ENCODE measurements at regions not wholly inside any gene's neighbourhood (a gene's known extent, or its start where the extent isn't known, plus 50 kb on each side); places are given as distances from the start of the nearest gene placed in this dataset.
"Not testable (repeated sequence)": the region's sequence is repeated elsewhere in the genome, so short reads cannot be mapped to it uniquely, and the experiment has no call there.

DNA sequence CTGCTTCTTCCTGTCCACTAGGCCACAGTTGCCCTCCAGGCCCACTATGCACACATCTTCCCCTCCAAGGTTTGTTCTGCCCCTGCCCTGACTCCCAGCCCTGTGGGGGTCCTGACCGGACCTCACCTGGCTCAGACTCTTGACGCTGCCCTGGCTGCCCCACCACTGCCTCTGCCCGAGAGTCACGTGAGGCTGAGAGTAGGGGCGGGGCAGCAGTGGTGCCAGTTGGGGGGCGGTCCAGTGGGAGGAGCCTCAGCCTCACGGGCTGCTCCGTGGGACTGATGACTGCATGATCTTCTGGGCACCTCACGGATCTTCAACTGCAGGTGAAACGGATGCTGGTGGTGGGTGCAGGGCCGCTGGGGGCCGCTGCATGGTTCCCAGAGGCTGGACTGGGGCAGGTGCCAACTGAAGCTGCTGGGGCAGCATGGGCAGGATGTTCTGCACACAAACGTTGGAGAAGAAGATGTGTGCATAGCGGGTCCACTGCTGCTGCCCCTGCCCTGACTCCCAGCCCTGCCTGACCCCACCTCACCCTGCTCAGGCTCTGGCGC is 77.6 kb downstream of the HHIPL2 start:
- not testable (repeated sequence) for H3K4me3 ChIP-seq (ENCODE audit: low read length, poor library complexity, severe bottlenecking); H3K4me2 ChIP-seq (ENCODE audit: low read depth, low read length, poor library complexity, severe bottlenecking); H4K20me1 ChIP-seq (ENCODE audit: insufficient read depth, low read length, poor library complexity, severe bottlenecking); H3K27me3 ChIP-seq (ENCODE audit: insufficient read depth, low read length, poor library complexity, severe bottlenecking); H3K9me2 ChIP-seq (replicated peaks; ENCODE audit: low read depth, low read length); H3K79me2 ChIP-seq (ENCODE audit: insufficient read depth, low read length); H3K9ac ChIP-seq (ENCODE audit: low read depth, low read length, poor library complexity, severe bottlenecking); H3K36me3 ChIP-seq (ENCODE audit: insufficient read depth, low read length); H3F3A ChIP-seq (ENCODE audit: low read depth); H2AFZ ChIP-seq (ENCODE audit: low read length); H3K9me3 ChIP-seq (ENCODE audit: insufficient read depth, low read depth, low read length); H3K4me1 ChIP-seq (ENCODE audit: insufficient read depth, low read length, poor library complexity, severe bottlenecking)

DNA sequence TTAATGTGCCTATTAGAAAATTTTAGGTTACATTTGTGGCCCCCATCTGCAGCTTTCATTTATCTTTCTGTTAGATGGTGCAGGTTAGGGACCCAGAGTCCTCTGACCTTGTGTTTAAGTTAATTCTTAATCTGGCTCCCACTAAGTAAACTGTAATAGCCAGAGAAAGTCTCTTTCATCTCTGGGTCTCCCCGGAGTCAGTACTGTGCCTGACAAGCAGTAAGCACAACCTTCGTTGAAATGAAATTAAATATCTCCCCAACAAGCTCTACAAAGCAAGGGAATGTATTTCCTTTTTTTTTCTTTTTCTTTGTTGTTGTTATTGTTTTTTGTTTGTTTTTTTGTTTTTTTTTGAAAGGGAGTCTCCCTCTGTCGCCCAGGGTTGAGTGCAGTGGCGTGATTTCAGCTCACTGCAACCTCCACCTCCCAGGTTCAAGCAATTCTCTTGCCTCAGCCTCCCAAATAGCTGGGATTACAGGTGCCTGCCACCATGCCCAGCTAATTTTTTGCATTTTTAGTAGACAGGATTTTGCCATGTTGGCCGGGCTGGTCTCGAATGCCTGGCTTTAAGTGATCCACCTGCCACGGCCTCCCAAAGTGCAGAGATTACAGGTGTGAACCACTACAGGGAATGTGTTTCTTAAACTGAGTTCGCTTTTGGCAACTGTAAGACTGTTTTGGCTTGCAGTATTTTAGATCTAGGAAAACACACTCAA is 81.6 kb downstream of the HHIPL2 start:
- H3K4me2 ChIP-seq (ENCODE audit: low read depth, low read length, poor library complexity, severe bottlenecking), result no peak overlapping the region
- H3K9me3 ChIP-seq (ENCODE audit: insufficient read depth, low read depth, low read length), result no peaks in the 10 kb centered on the region
- no peaks in the 10 kb centered on the region for H3K79me2 ChIP-seq (ENCODE audit: insufficient read depth, low read length)
- peak overlapping the region; percentile 92 for H3K4me3 ChIP-seq (ENCODE audit: low read length, poor library complexity, severe bottlenecking)
- no peaks in the 10 kb centered on the region for H3K36me3 ChIP-seq (ENCODE audit: insufficient read depth, low read length)
- H3K27me3 ChIP-seq (ENCODE audit: insufficient read depth, low read length, poor library complexity, severe bottlenecking), result no peaks in the 10 kb centered on the region
- H3K9me2 ChIP-seq (replicated peaks; ENCODE audit: low read depth, low read length), result no peaks in the 10 kb centered on the region
- H2AFZ ChIP-seq (ENCODE audit: low read length), result no peak overlapping the region
- peaks cover 7% of the 10 kb centered on the region for H3K4me1 ChIP-seq (ENCODE audit: insufficient read depth, low read length, poor library complexity, severe bottlenecking)
- no peak overlapping the region for H3K9ac ChIP-seq (ENCODE audit: low read depth, low read length, poor library complexity, severe bottlenecking)
- TF ChIP-seq EZH2phosphoT487 (IDR thresholded peaks at IDR 0.05; ENCODE audit: borderline replicate concordance), result no peak
- TF ChIP-seq, protein P1, sequence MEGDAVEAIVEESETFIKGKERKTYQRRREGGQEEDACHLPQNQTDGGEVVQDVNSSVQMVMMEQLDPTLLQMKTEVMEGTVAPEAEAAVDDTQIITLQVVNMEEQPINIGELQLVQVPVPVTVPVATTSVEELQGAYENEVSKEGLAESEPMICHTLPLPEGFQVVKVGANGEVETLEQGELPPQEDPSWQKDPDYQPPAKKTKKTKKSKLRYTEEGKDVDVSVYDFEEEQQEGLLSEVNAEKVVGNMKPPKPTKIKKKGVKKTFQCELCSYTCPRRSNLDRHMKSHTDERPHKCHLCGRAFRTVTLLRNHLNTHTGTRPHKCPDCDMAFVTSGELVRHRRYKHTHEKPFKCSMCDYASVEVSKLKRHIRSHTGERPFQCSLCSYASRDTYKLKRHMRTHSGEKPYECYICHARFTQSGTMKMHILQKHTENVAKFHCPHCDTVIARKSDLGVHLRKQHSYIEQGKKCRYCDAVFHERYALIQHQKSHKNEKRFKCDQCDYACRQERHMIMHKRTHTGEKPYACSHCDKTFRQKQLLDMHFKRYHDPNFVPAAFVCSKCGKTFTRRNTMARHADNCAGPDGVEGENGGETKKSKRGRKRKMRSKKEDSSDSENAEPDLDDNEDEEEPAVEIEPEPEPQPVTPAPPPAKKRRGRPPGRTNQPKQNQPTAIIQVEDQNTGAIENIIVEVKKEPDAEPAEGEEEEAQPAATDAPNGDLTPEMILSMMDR (conservative IDR thresholded peaks at IDR 0.05; ENCODE audit: low read length), result no peak
- H4K20me1 ChIP-seq (ENCODE audit: insufficient read depth, low read length, poor library complexity, severe bottlenecking), result no peaks in the 10 kb centered on the region
- no peaks in the 10 kb centered on the region for H3F3A ChIP-seq (ENCODE audit: low read depth)

DNA sequence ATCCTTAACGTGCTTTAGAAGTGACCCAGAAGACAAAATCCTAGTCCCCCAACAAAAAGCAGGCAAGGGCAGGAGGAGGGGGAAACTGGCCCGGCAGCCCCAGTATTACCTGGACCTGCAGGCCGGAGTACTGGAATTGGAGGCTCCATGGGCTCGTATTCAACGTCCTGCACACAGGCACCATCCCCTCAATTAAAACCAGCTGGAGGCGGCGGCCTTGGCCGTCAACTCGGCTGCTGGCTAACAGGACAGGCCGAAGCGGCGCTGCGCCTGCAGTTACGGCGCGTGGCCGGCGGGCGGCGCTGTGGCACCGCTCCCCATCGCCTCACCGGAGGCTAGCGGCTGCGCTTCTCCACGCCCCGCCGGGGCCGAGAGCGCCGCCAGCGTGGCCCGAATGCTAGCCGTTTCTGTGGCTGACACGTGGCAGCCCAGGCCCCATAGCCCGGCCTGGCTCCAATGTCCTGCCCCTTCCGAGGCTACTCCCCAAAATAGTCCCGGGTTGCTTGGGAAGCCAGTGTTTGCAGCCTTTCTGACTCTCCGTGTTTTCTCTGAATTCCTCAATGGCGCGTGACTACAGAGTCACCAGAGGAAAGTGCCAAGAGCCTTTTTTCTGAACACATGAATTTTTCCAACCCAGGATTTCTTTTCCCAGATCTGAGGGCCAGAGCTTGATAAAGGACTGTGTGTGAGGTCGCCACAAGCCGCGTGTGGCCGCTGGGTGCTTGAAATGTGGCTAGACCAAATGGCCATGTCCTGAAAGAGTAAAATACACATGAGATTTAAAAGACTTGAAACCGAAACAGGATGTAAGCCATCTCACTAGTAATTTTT is 82.5 kb downstream of the HHIPL2 start:
- H3K79me2 ChIP-seq (ENCODE audit: insufficient read depth, low read length), result no peaks in the 10 kb centered on the region
- H4K20me1 ChIP-seq (ENCODE audit: insufficient read depth, low read length, poor library complexity, severe bottlenecking), result no peaks in the 10 kb centered on the region
- no peaks in the 10 kb centered on the region for H3K36me3 ChIP-seq (ENCODE audit: insufficient read depth, low read length)
- H3K9me3 ChIP-seq (ENCODE audit: insufficient read depth, low read depth, low read length), result no peaks in the 10 kb centered on the region
- no peaks in the 10 kb centered on the region for H3F3A ChIP-seq (ENCODE audit: low read depth)
- peaks cover 7% of the 10 kb centered on the region for H3K4me1 ChIP-seq (ENCODE audit: insufficient read depth, low read length, poor library complexity, severe bottlenecking)
- peak overlapping the region; percentile 99 for H2AFZ ChIP-seq (ENCODE audit: low read length)
- H3K4me2 ChIP-seq (ENCODE audit: low read depth, low read length, poor library complexity, severe bottlenecking), result peak overlapping the region; percentile 78
- H3K4me3 ChIP-seq (ENCODE audit: low read length, poor library complexity, severe bottlenecking), result peak overlapping the region; percentile 92
- peak overlapping the region; percentile 77 for H3K9ac ChIP-seq (ENCODE audit: low read depth, low read length, poor library complexity, severe bottlenecking)
- TF ChIP-seq, protein P1 (conservative IDR thresholded peaks at IDR 0.05; ENCODE audit: low read length), result peak; percentile 97
- no peak for TF ChIP-seq EZH2phosphoT487 (IDR thresholded peaks at IDR 0.05; ENCODE audit: borderline replicate concordance)
- H3K9me2 ChIP-seq (replicated peaks; ENCODE audit: low read depth, low read length), result no peaks in the 10 kb centered on the region
- no peaks in the 10 kb centered on the region for H3K27me3 ChIP-seq (ENCODE audit: insufficient read depth, low read length, poor library complexity, severe bottlenecking)
